Spinal cord (tissue), 9 donors: ENCODE measurements at regions not wholly inside any gene's neighbourhood (a gene's known extent, or its start where the extent isn't known, plus 50 kb on each side); places are given as distances from the start of the nearest gene placed in this dataset.

Experiments used
- DNase-seq, 6 donors: peaks; one replicate each; pipeline versions ENCODE4 v3.0.0 to v3.0.0-alpha.2; 2013 to 2015; ENCODE audit warnings: low spot score in 6 of 6, low read depth in 4 of 6
- H3K27ac ChIP-seq: one replicate; pipeline ENCODE4 v1.5.1; 2013; ENCODE audit warnings: low read depth, low read length, control low read depth
- H3K27me3 ChIP-seq: one replicate; pipeline ENCODE4 v1.6.1; 2013; ENCODE audit warnings: low read length; ENCODE audit not compliant: control insufficient read depth, insufficient read depth
- H3K36me3 ChIP-seq: one replicate; pipeline ENCODE4 v1.6.1; 2013; ENCODE audit warnings: low read length; ENCODE audit not compliant: control insufficient read depth, insufficient read depth
- H3K4me1 ChIP-seq: one replicate; pipeline ENCODE4 v1.6.1; 2013; ENCODE audit warnings: low read length; ENCODE audit not compliant: control insufficient read depth, insufficient read depth
- H3K4me3 ChIP-seq: one replicate; pipeline ENCODE4 v1.5.1; 2013; ENCODE audit warnings: low read depth, low read length, control low read depth
- H3K9me3 ChIP-seq: one replicate; pipeline ENCODE4 v1.6.1; 2013; ENCODE audit warnings: low read length; ENCODE audit not compliant: control insufficient read depth, insufficient read depth
- WGBS: methylation state at CpG from one replicate; pipeline ENCODE4 v1.1.5; 2013; ENCODE audit warnings: missing lambda C conversion rate; ENCODE audit not compliant: insufficient coverage; 5-methylcytosine and 5-hydroxymethylcytosine counted together
- donor health status: healthy.

DNA sequence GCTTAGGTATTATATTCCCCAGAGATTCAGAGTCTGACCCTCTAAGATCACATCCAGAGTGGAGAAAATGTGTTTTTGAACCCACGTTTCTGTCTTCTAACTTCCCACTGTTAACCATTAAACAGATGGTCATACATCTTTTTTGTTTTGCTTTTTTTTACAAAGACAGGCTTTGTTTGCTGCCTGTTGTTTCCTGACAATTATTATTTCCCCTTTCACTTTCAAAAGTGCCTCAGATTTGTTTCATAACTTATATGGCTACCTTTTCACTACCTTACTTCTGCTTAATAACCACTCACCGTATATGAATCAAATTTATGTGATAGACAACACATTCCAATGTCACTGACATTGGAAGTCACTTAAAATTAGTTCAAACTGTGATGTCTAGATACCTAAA lies 142.2 kb downstream of the HS3ST1 start:
- H3K27ac ChIP-seq = no peak overlapping the region
- no peaks in the 10 kb centered on the region for H3K27me3 ChIP-seq
- no peak overlapping the region for H3K4me3 ChIP-seq
- DNase-seq = no peak
- 0% methylated on average over 1 of the region's 2 CpGs for WGBS
- H3K4me1 ChIP-seq = no peaks in the 10 kb centered on the region
- peaks cover 8% of the 10 kb centered on the region for H3K9me3 ChIP-seq
- no peaks in the 10 kb centered on the region for H3K36me3 ChIP-seq

DNA sequence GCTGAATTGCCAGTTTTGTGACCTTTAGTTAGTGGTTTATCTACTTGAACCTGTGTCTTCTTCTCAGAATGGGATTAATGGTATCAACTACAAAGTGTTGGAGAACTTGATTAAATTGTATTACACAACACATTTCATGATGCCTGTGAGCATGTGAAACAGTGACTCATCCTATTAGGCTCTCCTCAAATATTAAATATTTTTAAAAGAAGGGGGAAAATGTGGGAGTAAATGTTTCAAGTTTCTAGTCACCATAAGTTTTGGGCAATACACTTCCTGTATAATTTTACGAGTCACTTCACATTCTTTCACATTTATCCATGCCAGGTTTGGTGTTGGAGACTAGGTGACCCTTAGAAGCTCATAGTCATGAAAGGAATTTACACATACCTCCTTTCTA lies 147.0 kb downstream of the HS3ST1 start:
- H3K4me3 ChIP-seq = no peak overlapping the region

DNA sequence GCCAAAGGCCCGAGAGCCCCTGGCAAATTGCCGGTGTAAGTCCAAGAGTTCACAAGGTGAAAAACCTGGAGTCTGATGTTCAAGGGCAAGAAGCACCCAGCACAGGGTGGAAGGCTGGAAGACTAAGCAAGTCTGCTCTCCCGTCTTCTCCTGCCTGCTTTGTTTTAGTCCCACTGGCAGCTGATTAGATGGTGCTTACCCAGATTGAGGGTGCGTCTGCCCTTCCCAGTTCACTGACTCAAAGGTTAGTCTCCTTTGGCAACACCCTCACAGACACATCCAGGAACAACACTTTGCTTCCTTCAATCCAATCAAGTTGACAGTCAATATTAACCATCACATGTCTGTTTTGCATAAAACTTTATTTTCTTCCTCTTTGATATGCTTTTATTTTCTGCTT lies 157.4 kb downstream of the HS3ST1 start:
- Histone ChIP-seq H3K9me3 (peaks cover 3% of the 10 kb centered on the region), H3K36me3 (no peaks in the 10 kb centered on the region), H3K27ac (no peak overlapping the region), H3K4me1 (no peaks in the 10 kb centered on the region), H3K27me3 (no peaks in the 10 kb centered on the region), H3K4me3 (no peak overlapping the region)
- WGBS = 76% methylated on average over 4 of the region's 4 CpGs
- no peak for DNase-seq

More for the DNA sequence above, 147.0 kb downstream of the HS3ST1 start:
- Histone ChIP-seq H3K27me3 (no peaks in the 10 kb centered on the region), H3K27ac (no peak overlapping the region), H3K4me1 (no peaks in the 10 kb centered on the region), H3K36me3 (no peaks in the 10 kb centered on the region), H3K9me3 (peaks cover 8% of the 10 kb centered on the region)
- no CpG with 5 or more reads among the region's 1 CpG for WGBS
- no peak for DNase-seq

DNA sequence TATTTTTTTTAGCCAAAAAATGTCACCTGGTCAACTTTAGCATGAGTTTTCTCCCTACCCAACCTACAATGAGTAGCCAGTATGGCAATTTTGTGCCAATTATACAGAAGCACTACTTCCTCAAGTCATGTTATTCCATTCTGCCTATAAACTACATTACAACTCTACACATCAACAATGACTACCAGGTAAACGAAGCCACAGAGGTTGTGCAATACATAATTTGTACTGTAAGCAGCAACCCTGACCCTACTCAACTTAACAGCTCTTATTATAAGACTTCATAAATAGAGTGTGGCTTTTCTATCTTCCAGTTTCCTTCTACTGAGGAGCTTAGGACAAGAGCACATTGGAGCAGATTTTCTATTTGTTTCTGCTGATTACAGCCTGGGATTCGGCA lies 160.5 kb downstream of the HS3ST1 start:
- no peak overlapping the region for H3K27ac ChIP-seq
- DNase-seq = no peak
- no peak overlapping the region for H3K4me3 ChIP-seq
- peaks cover 6% of the 10 kb centered on the region for H3K9me3 ChIP-seq
- H3K36me3 ChIP-seq = no peaks in the 10 kb centered on the region
- no CpG with 5 or more reads among the region's 2 CpGs for whole genome bisulfite sequencing
- no peaks in the 10 kb centered on the region for H3K4me1 ChIP-seq
- H3K27me3 ChIP-seq = no peaks in the 10 kb centered on the region

DNA sequence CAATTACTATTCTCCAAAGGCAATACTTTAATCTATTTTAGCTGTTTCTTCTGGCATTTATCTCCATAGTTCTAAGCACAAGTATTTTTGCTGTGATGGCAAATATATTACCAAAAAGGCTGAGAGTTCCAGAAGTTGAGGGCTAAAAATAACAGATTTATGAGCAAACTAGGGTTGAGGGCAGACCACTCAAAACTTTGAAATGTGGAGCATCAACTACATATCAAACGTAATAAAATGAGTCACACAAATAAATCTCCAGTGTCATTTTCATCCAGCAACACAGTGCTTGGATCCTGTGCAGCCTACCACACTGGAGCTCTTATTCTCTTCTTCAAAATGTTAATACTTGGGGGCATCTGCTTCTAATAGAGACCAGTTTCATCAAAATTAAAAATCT lies 163.9 kb downstream of the HS3ST1 start:
- no peaks in the 10 kb centered on the region for H3K4me1 ChIP-seq
- WGBS = 83% methylated on average over 1 of the region's 1 CpG
- DNase-seq = no peak

DNA sequence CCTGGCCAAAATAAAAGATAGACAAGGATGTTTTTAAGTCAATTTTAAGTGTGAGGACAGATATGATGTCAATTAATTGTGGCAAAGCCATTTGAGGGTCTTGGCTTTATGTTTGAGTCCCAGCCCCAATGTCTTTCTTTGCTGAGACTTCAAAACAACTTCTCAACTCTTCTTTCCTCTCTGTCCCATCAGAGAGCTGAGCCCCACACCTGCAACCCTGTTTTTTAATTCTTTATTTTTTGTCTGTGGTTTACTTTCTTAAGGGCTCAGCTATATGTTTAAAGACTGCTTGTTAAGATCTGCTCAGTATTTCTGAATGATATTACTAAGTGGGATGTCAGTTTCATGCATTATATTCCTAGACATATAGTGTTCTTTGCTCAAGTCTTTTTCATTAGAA lies 164.3 kb downstream of the HS3ST1 start:
- no peak overlapping the region for H3K27ac ChIP-seq
- no peaks in the 10 kb centered on the region for H3K4me1 ChIP-seq

More for the DNA sequence above, 163.9 kb downstream of the HS3ST1 start:
- Histone ChIP-seq H3K9me3 (peaks cover 6% of the 10 kb centered on the region), H3K4me3 (no peak overlapping the region), H3K27me3 (no peaks in the 10 kb centered on the region), H3K36me3 (no peaks in the 10 kb centered on the region), H3K27ac (no peak overlapping the region)

DNA sequence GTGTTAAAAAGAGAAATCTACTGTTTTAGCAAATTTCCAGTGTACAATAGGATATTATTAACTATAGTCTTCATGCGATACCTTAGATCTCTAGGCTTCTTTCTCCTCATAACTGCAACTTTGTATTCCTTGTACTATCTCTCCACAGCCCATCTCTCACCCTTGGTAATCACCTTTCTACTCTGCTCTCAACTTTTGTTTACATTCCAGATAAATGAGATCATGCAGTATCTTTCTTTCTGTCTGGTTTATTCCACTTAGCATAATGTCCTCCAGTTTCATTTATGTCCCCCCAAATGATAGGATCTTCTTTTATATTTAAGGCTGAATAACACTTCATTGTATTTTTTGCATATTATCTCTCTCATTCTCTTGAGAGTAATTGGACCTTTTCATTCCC lies 165.5 kb downstream of the HS3ST1 start:
- Histone ChIP-seq H3K9me3 (peaks cover 6% of the 10 kb centered on the region), H3K4me1 (no peaks in the 10 kb centered on the region), H3K27ac (no peak overlapping the region), H3K36me3 (no peaks in the 10 kb centered on the region), H3K4me3 (no peak overlapping the region), H3K27me3 (no peaks in the 10 kb centered on the region)
- no peak for DNase-seq
- WGBS = no CpG with 5 or more reads among the region's 1 CpG

More for the DNA sequence above, 164.3 kb downstream of the HS3ST1 start:
- no peak for DNase-seq
- H3K9me3 ChIP-seq = peaks cover 6% of the 10 kb centered on the region
- no peaks in the 10 kb centered on the region for H3K27me3 ChIP-seq
- no peaks in the 10 kb centered on the region for H3K36me3 ChIP-seq
- H3K4me3 ChIP-seq = no peak overlapping the region

DNA sequence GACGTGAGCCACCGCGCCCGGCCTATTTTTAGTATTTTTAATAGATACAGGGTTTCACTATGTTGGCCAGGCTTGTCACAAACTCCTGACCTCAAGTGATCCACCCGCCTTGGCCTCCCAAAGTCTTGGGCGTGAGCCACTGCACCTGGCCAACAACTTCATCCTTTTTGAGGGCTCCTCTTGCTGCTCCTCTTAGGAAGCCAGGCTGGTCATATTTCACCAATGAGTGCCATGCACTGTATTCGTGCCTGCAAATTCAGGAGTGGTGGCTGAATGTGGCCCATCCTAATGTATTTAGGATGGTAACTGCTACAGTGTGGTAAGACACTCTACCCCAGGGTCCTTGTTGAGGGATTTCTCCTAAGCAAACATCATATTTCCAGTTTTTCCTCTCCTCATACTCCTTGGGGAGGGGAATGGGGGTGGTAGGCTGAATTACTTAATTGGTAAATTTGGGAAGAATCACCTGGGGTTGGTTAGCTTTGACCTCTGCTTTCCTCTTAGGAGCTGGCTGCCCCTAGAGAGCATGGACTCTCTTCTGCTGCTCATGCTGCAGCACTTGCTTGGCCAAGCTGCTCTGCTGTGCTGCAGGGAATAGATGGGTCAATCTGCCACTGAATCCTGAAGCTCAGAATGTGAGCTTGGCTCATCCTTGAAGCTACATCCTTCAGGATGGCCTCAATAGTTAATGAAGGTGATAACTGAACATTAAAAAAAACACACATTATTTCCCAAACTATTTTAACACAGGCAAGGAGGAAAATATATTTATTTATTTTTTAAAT lies 167.4 kb downstream of the HS3ST1 start:
- no peaks in the 10 kb centered on the region for H3K4me1 ChIP-seq
- no peak overlapping the region for H3K27ac ChIP-seq
- no peak overlapping the region for H3K4me3 ChIP-seq
- 100% methylated on average over 2 of the region's 7 CpGs for WGBS
- H3K36me3 ChIP-seq = no peaks in the 10 kb centered on the region
- no peaks in the 10 kb centered on the region for H3K27me3 ChIP-seq
- peaks cover 3% of the 10 kb centered on the region for H3K9me3 ChIP-seq
- DNase-seq = no peak

DNA sequence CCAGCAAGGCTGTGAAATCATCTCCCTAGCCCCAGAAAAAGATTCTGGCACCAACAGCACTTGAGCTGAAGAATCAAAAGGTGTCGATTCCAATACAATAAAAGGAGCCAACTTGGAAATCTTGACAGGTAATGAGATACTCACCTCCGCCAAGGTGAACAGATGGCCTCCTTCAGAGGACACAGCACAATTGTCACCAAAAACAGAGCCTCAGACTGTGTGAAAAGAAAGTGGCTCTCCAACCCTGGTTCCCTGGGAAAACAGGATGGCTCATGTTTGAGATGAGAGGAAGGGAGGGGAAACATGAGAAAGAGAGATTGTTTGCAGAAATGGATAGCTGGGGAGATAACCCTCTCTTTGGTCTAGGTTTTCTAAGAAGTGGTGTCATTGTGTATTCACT lies 168.9 kb downstream of the HS3ST1 start:
- Histone ChIP-seq H3K9me3 (no peaks in the 10 kb centered on the region), H3K27ac (no peak overlapping the region)
- WGBS = 93% methylated on average over 2 of the region's 2 CpGs

DNA sequence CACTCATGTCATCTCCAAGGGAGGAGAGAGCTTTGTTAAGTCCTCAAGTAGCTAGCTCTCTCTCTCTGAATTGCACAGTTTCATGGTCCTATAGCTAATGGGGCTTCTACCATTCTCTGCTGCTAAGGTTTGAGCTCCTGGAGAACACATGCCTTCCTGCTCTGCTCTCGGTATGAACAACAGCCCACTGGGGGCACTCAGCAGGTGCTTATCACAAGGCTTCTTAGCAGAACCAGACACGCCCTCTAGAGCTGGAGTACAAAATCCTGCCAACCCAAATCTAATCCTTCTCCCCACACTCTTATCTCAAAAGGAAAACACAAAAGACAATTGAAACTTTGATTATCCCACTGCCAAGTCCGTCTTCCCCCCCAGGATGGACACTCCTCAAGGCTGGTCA lies 176.5 kb downstream of the HS3ST1 start:
- Histone ChIP-seq H3K27me3 (no peaks in the 10 kb centered on the region), H3K4me3 (no peak overlapping the region), H3K36me3 (no peaks in the 10 kb centered on the region), H3K4me1 (no peaks in the 10 kb centered on the region), H3K27ac (no peak overlapping the region), H3K9me3 (no peaks in the 10 kb centered on the region)
- WGBS = 70% methylated on average over 3 of the region's 3 CpGs
- no peak for DNase-seq

More for the DNA sequence above, 168.9 kb downstream of the HS3ST1 start:
- Histone ChIP-seq H3K27me3 (no peaks in the 10 kb centered on the region), H3K36me3 (no peaks in the 10 kb centered on the region), H3K4me1 (no peaks in the 10 kb centered on the region), H3K4me3 (no peak overlapping the region)
- no peak for DNase-seq
